Glutamatergic neuron (in vitro differentiated cells): ENCODE measurements at regions not wholly inside any gene's neighbourhood (a gene's known extent, or its start where the extent isn't known, plus 50 kb on each side); places are given as distances from the start of the nearest gene placed in this dataset.

Experiments
- DNase-seq: peaks from one replicate; pipeline ENCODE4 v3.0.0; 2022
- H3K27ac Mint-ChIP-seq: one replicate; pipeline ENCODE4 v1.8.0; 2020; ENCODE audit warnings: mild to moderate bottlenecking, mixed read lengths, inconsistent platforms; ENCODE audit not compliant: unreplicated experiment
- H3K27me3 Mint-ChIP-seq: one replicate; pipeline ENCODE4 v1.8.0; 2020; ENCODE audit warnings: mild to moderate bottlenecking, moderate library complexity, mixed read lengths, inconsistent platforms; ENCODE audit not compliant: unreplicated experiment
- H3K36me3 Mint-ChIP-seq: one replicate; pipeline ENCODE4 v1.8.0; 2020; ENCODE audit warnings: mild to moderate bottlenecking, mixed read lengths, inconsistent platforms; ENCODE audit not compliant: unreplicated experiment
- H3K4me1 Mint-ChIP-seq: one replicate; pipeline ENCODE4 v1.8.0; 2020; ENCODE audit warnings: mild to moderate bottlenecking, low read depth, mixed read lengths, inconsistent platforms; ENCODE audit not compliant: unreplicated experiment
- H3K4me3 Mint-ChIP-seq: one replicate; pipeline ENCODE4 v1.8.0; 2020; ENCODE audit warnings: mild to moderate bottlenecking, mixed read lengths, inconsistent platforms; ENCODE audit not compliant: unreplicated experiment
- H3K9me3 Mint-ChIP-seq: one replicate; pipeline ENCODE4 v1.8.0; 2020; ENCODE audit warnings: mild to moderate bottlenecking, moderate library complexity, mixed read lengths, inconsistent platforms; ENCODE audit not compliant: unreplicated experiment
- CTCF ChIP-seq: fragments of 200-600 bp; sonication (generic); IDR thresholded peaks from one replicate; pipeline ENCODE4 v1.5.0; 2021; ENCODE audit not compliant: partially characterized antibody, unreplicated experiment

- Mint-ChIP-seq H3K9me3 (no peaks in the 10 kb centered on the region), H3K4me1 (no peaks in the 10 kb centered on the region), H3K36me3 (no peaks in the 10 kb centered on the region), H3K4me3 (no peak overlapping the region), H3K27ac (no peak overlapping the region), H3K27me3 (no peaks in the 10 kb centered on the region)
- no peak for TF ChIP-seq CTCF
- DNase-seq = no peak
These were observed 91.6 kb upstream of the H2AZ1 start for GRCh38 chr4:100041646-100042045.

- H3K27ac Mint-ChIP-seq = no peak overlapping the region
- no peaks in the 10 kb centered on the region for H3K27me3 Mint-ChIP-seq
- TF ChIP-seq CTCF = no peak
- peaks cover 2% of the 10 kb centered on the region for H3K9me3 Mint-ChIP-seq
- H3K36me3 Mint-ChIP-seq = no peaks in the 10 kb centered on the region
- H3K4me3 Mint-ChIP-seq = no peak overlapping the region
- H3K4me1 Mint-ChIP-seq = no peaks in the 10 kb centered on the region
- no peak for DNase-seq
These were observed 84.1 kb upstream of the H2AZ1 start for GRCh38 chr4:100034023-100034664.

DNA sequence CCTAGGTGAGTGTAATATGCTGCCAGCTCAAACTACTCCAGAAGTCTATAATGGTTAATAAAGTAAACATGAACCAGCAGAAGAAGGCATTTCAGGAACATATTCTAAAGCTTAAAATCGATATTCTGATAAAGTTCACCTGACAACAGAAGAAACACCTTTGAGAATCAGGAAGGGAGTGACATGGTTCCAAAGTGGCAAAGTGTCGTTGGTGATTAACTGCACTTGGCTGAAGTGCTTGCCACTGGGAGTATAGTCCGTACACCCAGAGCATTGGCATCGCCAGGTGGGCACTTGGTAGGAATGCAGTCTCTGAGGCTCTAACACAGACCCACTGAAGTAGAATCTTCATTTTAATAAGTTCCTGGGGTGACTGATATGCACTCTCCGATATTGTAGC lies 76.0 kb upstream of the H2AZ1 start:
- TF ChIP-seq CTCF = no peak
- H3K27me3 Mint-ChIP-seq = peaks cover 4% of the 10 kb centered on the region
- no peaks in the 10 kb centered on the region for H3K4me1 Mint-ChIP-seq
- DNase-seq = no peak
- no peaks in the 10 kb centered on the region for H3K36me3 Mint-ChIP-seq
- no peak overlapping the region for H3K27ac Mint-ChIP-seq
- no peak overlapping the region for H3K4me3 Mint-ChIP-seq
- H3K9me3 Mint-ChIP-seq = no peaks in the 10 kb centered on the region

DNA sequence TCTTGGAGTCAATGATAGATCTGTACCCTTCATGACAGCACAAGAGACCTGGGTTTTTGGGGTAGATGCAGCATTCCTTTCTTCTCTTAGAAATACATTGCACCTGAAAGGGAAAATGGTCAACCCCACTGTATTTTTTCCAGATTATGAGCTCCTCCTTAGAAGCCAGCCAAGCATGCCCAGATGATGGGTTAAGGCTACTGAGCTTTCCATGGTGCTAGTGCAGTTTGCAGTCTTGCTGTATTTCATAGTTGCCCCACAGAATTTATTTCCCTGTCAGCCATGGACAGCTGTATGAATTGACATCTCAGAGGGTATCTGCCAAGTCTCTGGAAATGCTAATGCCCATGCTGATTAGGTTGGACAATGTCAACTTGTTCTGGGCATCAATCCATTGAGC lies 73.7 kb upstream of the H2AZ1 start:
- no peak for TF ChIP-seq CTCF
- Mint-ChIP-seq H3K27ac (no peak overlapping the region), H3K27me3 (peaks cover 4% of the 10 kb centered on the region), H3K36me3 (no peaks in the 10 kb centered on the region), H3K4me3 (no peak overlapping the region), H3K4me1 (no peaks in the 10 kb centered on the region), H3K9me3 (no peaks in the 10 kb centered on the region)
- no peak for DNase-seq

DNA sequence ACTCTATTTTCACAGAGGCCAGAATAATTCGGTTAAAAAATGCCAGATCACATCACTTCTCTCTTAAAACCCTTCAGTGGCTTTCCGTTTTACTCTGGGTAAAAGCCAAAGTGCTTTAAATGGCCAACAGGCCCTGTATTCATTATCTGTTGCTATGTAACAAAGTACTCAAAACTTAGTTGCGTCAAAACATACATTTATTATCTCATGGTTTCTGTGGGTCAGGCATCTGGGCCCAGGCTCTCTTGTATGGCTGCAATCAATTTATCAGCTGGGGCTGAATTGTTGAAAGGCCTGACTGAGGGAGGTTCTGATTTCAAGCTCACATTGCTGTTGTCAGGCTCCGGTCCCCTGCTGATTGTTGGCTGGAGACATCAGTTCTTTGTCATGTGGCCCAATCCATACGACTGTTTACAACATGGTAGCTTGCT lies 72.7 kb upstream of the H2AZ1 start:
- H3K4me1 Mint-ChIP-seq = no peaks in the 10 kb centered on the region
- no peak overlapping the region for H3K4me3 Mint-ChIP-seq
- no peak for TF ChIP-seq CTCF
- no peak overlapping the region for H3K27ac Mint-ChIP-seq
- H3K27me3 Mint-ChIP-seq = peaks cover 4% of the 10 kb centered on the region
- DNase-seq = no peak
- no peaks in the 10 kb centered on the region for H3K36me3 Mint-ChIP-seq
- H3K9me3 Mint-ChIP-seq = no peaks in the 10 kb centered on the region
